Endothelial cell of umbilical vein (primary cell): ENCODE measurements at regions not wholly inside any gene's neighbourhood (a gene's known extent, or its start where the extent isn't known, plus 50 kb on each side); places are given as distances from the start of the nearest gene placed in this dataset.

ENCODE experiments used
- BruUV-seq: library from RNA; stranded (reverse); fragments of 400-500 nt; replicated peaks from 2 replicates; lab custom pipeline; 2021; lab: Mats Ljungman, UMichigan
- CTCF ChIA-PET: fragments of 300-600, 350-600 bp; sonication (Branson Sonifier 250); formaldehyde crosslinking; loops from one replicate; lab custom pipeline; 2021; ENCODE audit warnings: antibody characterized with exemption, inconsistent platforms; lab: Charles Lee
- POLR2A ChIA-PET: fragments of 300-600, 350-600 bp; sonication (Branson Sonifier 250); formaldehyde crosslinking; loops from one replicate; lab custom pipeline; 2021; ENCODE audit warnings: antibody characterized with exemption, inconsistent platforms; lab: Charles Lee
- DNase-seq: peaks from one replicate; pipeline ENCODE4 v3.0.0-alpha.2; 2011; ENCODE audit warnings: low read depth, low spot score
- FAIRE-seq: peaks from 2 replicates; lab custom pipeline; 2011; peaks lifted over from hg19 to GRCh38; lab: Jason Lieb, UNC
- H2AFZ ChIP-seq: 2 replicates; pipeline ENCODE4 v1.6.0; 2012; ENCODE audit warnings: low read depth, low read length, control low read depth, inconsistent platforms
- H3K27ac ChIP-seq: 2 replicates; pipeline ENCODE4 v1.5.1; 2011; ENCODE audit warnings: low read depth, mild to moderate bottlenecking, control low read depth, low read length, moderate library complexity; ENCODE audit not compliant: insufficient read depth
- H3K27me3 ChIP-seq, 2 experiments: 2 replicates each; pipeline versions ENCODE4 v1.6.0 to v1.6.1; 2011; ENCODE audit warnings: low read length in 2 of 2, mixed read lengths in 1 of 2; ENCODE audit not compliant: control insufficient read depth in 2 of 2, insufficient read depth in 2 of 2
- H3K36me3 ChIP-seq, 2 experiments: 2 replicates in 1 of 2; 3 replicates in 1 of 2; pipeline ENCODE4 v1.5.1; 2011; ENCODE audit warnings: low read length in 2 of 2, mild to moderate bottlenecking in 1 of 2, moderate library complexity in 1 of 2; ENCODE audit not compliant: control insufficient read depth in 2 of 2, insufficient read depth in 2 of 2; ENCODE audit errors: extremely low read depth in 1 of 2
- H3K4me1 ChIP-seq: 3 replicates; pipeline ENCODE4 v1.5.1; 2011; ENCODE audit warnings: mild to moderate bottlenecking, low read length; ENCODE audit not compliant: control insufficient read depth, insufficient read depth; ENCODE audit errors: extremely low read depth
- H3K4me2 ChIP-seq: 2 replicates; pipeline ENCODE4 v1.6.1; 2011; ENCODE audit warnings: low read length, control low read depth, mixed read lengths; ENCODE audit not compliant: insufficient read depth
- H3K4me3 ChIP-seq, 3 experiments: fragments of 200-600 bp in 1 of 3; sonication (generic), shearing (Covaris generic) in 1 of 3; replicated peaks in 1 of 3; 2 replicates each; pipeline ENCODE4 v1.5.1; 2011 to 2016; ENCODE audit warnings: control low read depth in 3 of 3, low read length in 3 of 3, mild to moderate bottlenecking in 2 of 3, inconsistent platforms in 1 of 3, low read depth in 1 of 3, moderate library complexity in 1 of 3; ENCODE audit not compliant: insufficient read depth in 1 of 3
- H3K79me2 ChIP-seq: 2 replicates; pipeline ENCODE4 v1.6.0; 2012; ENCODE audit warnings: low read length, inconsistent platforms; ENCODE audit not compliant: control insufficient read depth, insufficient read depth
- H3K9ac ChIP-seq: replicated peaks from 2 replicates; pipeline ENCODE3; 2011; ENCODE audit warnings: low read length, control low read depth; ENCODE audit not compliant: insufficient read depth; ENCODE audit errors: extremely low read depth
- H3K9me1 ChIP-seq: replicated peaks from 3 replicates; pipeline ENCODE4 v1.6.0; 2011; ENCODE audit warnings: mild to moderate bottlenecking, low read length; ENCODE audit not compliant: control insufficient read depth, insufficient read depth; ENCODE audit errors: extremely low read depth
- H3K9me3 ChIP-seq: replicated peaks from 2 replicates; pipeline ENCODE4 v1.5.1; 2012; ENCODE audit warnings: low read length, inconsistent platforms; ENCODE audit not compliant: control insufficient read depth, insufficient read depth
- H4K20me1 ChIP-seq: replicated peaks from 2 replicates; pipeline ENCODE3; 2011; ENCODE audit warnings: mild to moderate bottlenecking, low read length; ENCODE audit not compliant: control insufficient read depth, insufficient read depth; ENCODE audit errors: extremely low read depth
- CTCF ChIP-seq, 2 donors: IDR thresholded peaks; 1 replicate in 1 of 2; 2 replicates in 1 of 2; pipeline ENCODE4 v1.5.1; 2011; ENCODE audit warnings: low read length in 2 of 2, mild to moderate bottlenecking in 2 of 2, moderate library complexity in 2 of 2, control low read depth in 1 of 2, inconsistent platforms in 1 of 2, low read depth in 1 of 2; ENCODE audit not compliant: insufficient read depth in 1 of 2; ENCODE audit errors: extremely low read depth in 1 of 2
- EZH2 ChIP-seq: IDR thresholded peaks from 2 replicates; pipeline ENCODE4 v1.6.1; 2012; ENCODE audit warnings: borderline replicate concordance, low read depth, mild to moderate bottlenecking, moderate library complexity, low read length, inconsistent platforms; ENCODE audit not compliant: severe bottlenecking
- FOS ChIP-seq: IDR thresholded peaks from 2 replicates; pipeline ENCODE4 v1.6.1; 2011; ENCODE audit warnings: mild to moderate bottlenecking, low read length, moderate library complexity, borderline replicate concordance; ENCODE audit not compliant: insufficient read depth
- GATA2 ChIP-seq: IDR thresholded peaks from 2 replicates; pipeline ENCODE4 v1.7.0; 2011; ENCODE audit warnings: low read depth, mild to moderate bottlenecking, moderate library complexity, mixed read lengths, low read length; ENCODE audit not compliant: insufficient read length, insufficient read depth
- JUN ChIP-seq: IDR thresholded peaks from 2 replicates; pipeline ENCODE4 v1.6.1; 2011; ENCODE audit warnings: borderline replicate concordance, low read depth; ENCODE audit not compliant: insufficient read length, insufficient read depth
- MAX ChIP-seq: IDR thresholded peaks from 2 replicates; pipeline ENCODE4 v1.6.1; 2011; ENCODE audit not compliant: insufficient read depth, insufficient read length
- MYC ChIP-seq: IDR thresholded peaks from one replicate; pipeline ENCODE4 v1.6.1; 2011; ENCODE audit warnings: mild to moderate bottlenecking, low read depth, low read length
- POLR2A ChIP-seq: IDR thresholded peaks from 2 replicates; pipeline ENCODE4 v1.6.1; 2012; ENCODE audit warnings: low read depth, mild to moderate bottlenecking, control low read depth, low read length
- POLR2AphosphoS5 ChIP-seq: IDR thresholded peaks from 2 replicates; pipeline ENCODE4 v1.6.1; 2012; ENCODE audit warnings: low read depth, mild to moderate bottlenecking, control low read depth, low read length, moderate library complexity; ENCODE audit not compliant: insufficient read depth
- dilution Hi-C: fragments of 300-500 bp; cut with MboI; formaldehyde crosslinking; loops from one replicate; pipeline ENCODE4 v1.15.0; 2019; ENCODE audit warnings: low sequenced_read_pairs; ENCODE audit not compliant: extremely low pct_ligation_motif_present
- intact Hi-C: fragments of 100-400 bp; cut with micrococcal nuclease; formaldehyde crosslinking; loops from one replicate; pipeline ENCODE4 v1.10.0; 2022

- POLR2A ChIA-PET, result no interaction called here
- Histone ChIP-seq H4K20me1 (no peaks in the 10 kb centered on the region), H3K4me1 (no peaks in the 10 kb centered on the region), H3K27ac (no peak overlapping the region), H3K9me1 (no peaks in the 10 kb centered on the region), H3K4me2 (no peak overlapping the region), H3K36me3 (no peaks in the 10 kb centered on the region), H3K4me3 (no peak overlapping the region), H2AFZ (no peak overlapping the region), H3K27me3 (peaks cover 0 to 3% of the 10 kb centered on the region in 2 experiments), H3K79me2 (no peaks in the 10 kb centered on the region), H3K9me3 (no peaks in the 10 kb centered on the region), H3K9ac (no peak overlapping the region)
- CTCF ChIA-PET, result no interaction called here
- intact Hi-C loops (no loop called here), dilution Hi-C loops (no loop called here)
- BruUV-seq, result no TSS peak
- DNase-seq (no peak), FAIRE-seq (no peak)
- TF ChIP-seq MAX (no peak), CTCF (IDR thresholded peaks at IDR 0.05; ENCODE audit: extremely low read depth in 1 of 2, insufficient read depth in 1 of 2, low read depth in 1 of 2, low read length in 2 of 2) (no peak), MYC (no peak), POLR2AphosphoS5 (no peak), FOS (no peak)
These were observed 218.8 kb downstream of the SCG2 start for GRCh38 chr2:223383315-223383714.

- Histone ChIP-seq H3K4me1 (no peaks in the 10 kb centered on the region), H3K79me2 (no peaks in the 10 kb centered on the region), H3K27me3 (peaks cover 0 to 3% of the 10 kb centered on the region in 2 experiments), H3K9ac (no peak overlapping the region), H3K9me1 (no peaks in the 10 kb centered on the region), H3K4me2 (no peak overlapping the region), H3K4me3 (no peak overlapping the region), H3K9me3 (no peaks in the 10 kb centered on the region), H3K27ac (no peak overlapping the region), H4K20me1 (no peaks in the 10 kb centered on the region), H2AFZ (no peak overlapping the region), H3K36me3 (no peaks in the 10 kb centered on the region)
- TF ChIP-seq EZH2 (no peak), POLR2A (no peak), FOS (no peak), POLR2AphosphoS5 (no peak), JUN (no peak), MAX (no peak), CTCF (IDR thresholded peaks at IDR 0.05; ENCODE audit: extremely low read depth in 1 of 2, insufficient read depth in 1 of 2, low read depth in 1 of 2, low read length in 2 of 2) (no peak), GATA2 (no peak), MYC (no peak)
- no TSS peak for BruUV-seq
- ChIA-PET CTCF (interaction anchor here (1.2 kb wide), 1 partner anchor 414 kb away, joined by 5 read pairs; no protein-coding TSS in a partner anchor), POLR2A (no interaction called here)
- DNase-seq (no peak), FAIRE-seq (no peak)
- dilution Hi-C loops (no loop called here), intact Hi-C loops (no loop called here)
These were observed 216.0 kb downstream of the SCG2 start for GRCh38 chr2:223386189-223386588.
